HEK293 (cell line): ENCODE measurements at regions not wholly inside any gene's neighbourhood (a gene's known extent, or its start where the extent isn't known, plus 50 kb on each side); places are given as distances from the start of the nearest gene placed in this dataset.

Source experiments
- CTCF ChIA-PET: fragments of 350-600 bp; formaldehyde crosslinking; extraction: SDS; loops from one replicate; lab custom pipeline; 2021; ENCODE audit warnings: antibody characterized with exemption; lab: Yijun Ruan, JAX
- POLR2A ChIA-PET: fragments of 300-600 bp; formaldehyde crosslinking; extraction: SDS; loops from one replicate; lab custom pipeline; 2020; ENCODE audit warnings: antibody characterized with exemption, inconsistent platforms; lab: Yijun Ruan, JAX
- H3K27ac ChIP-seq: fragments of 200-500 bp; sonication (Bioruptor generic); 2 replicates; pipeline ENCODE4 v1.5.1; 2014; ENCODE audit warnings: low read depth, low read length, control low read depth, inconsistent platforms; ENCODE audit errors: extremely low read depth
- H3K36me3 ChIP-seq, 2 experiments: fragments of 200-500 bp in 1 of 2; sonication (Bioruptor generic) in 1 of 2; 1 replicate in 1 of 2; 2 replicates in 1 of 2; pipeline ENCODE4 v1.5.1; 2014 to 2017; ENCODE audit warnings: inconsistent platforms in 2 of 2, low read length in 2 of 2; ENCODE audit not compliant: control insufficient read depth in 2 of 2, insufficient read depth in 1 of 2
- H3K4me1 ChIP-seq: fragments of 200-500 bp; sonication (Bioruptor generic); 2 replicates; pipeline ENCODE4 v1.5.1; 2014; ENCODE audit warnings: mild to moderate bottlenecking, low read length, inconsistent platforms; ENCODE audit not compliant: control insufficient read depth, insufficient read depth
- H3K4me3 ChIP-seq: 2 replicates; pipeline ENCODE4 v1.5.1; 2011; ENCODE audit warnings: low read depth, mild to moderate bottlenecking, control low read depth, low read length, moderate library complexity
- H3K9me3 ChIP-seq: fragments of 200-500 bp; sonication (Bioruptor generic); 2 replicates; pipeline ENCODE4 v1.5.1; 2014; ENCODE audit warnings: low read depth, low read length, inconsistent platforms; ENCODE audit not compliant: control insufficient read depth, insufficient read depth
- FEZF1 ChIP-seq: fragments of 450-650 bp; formaldehyde crosslinking; IDR thresholded peaks from 2 replicates; pipeline ENCODE4 v1.5.1; 2016; ENCODE audit warnings: missing biosample characterization, missing genetic modification characterization
- HOXC10 ChIP-seq: sonication (generic); formaldehyde crosslinking; IDR thresholded peaks from 2 replicates; pipeline ENCODE4 v1.8.1; 2023; ENCODE audit warnings: mild to moderate bottlenecking, missing genetic modification reagents
- KLF1 ChIP-seq: fragments of 450-650 bp; formaldehyde crosslinking; IDR thresholded peaks from 2 replicates; pipeline ENCODE4 v1.5.1; 2016; ENCODE audit warnings: missing biosample characterization, missing genetic modification characterization
- ZFHX2 ChIP-seq: fragments of 450-650 bp; formaldehyde crosslinking; conservative IDR thresholded peaks from 2 replicates; pipeline ENCODE4 v1.5.1; 2016; ENCODE audit warnings: missing biosample characterization, missing genetic modification characterization
- ZIC2 ChIP-seq: fragments of 450-650 bp; formaldehyde crosslinking; IDR thresholded peaks from 2 replicates; pipeline ENCODE4 v1.5.1; 2016; ENCODE audit warnings: missing biosample characterization, missing genetic modification characterization
- ZNF16 ChIP-seq: fragments of 450-650 bp; formaldehyde crosslinking; IDR thresholded peaks from 2 replicates; pipeline ENCODE4 v1.5.1; 2016; ENCODE audit warnings: low read depth, missing biosample characterization, missing genetic modification characterization
- ZNF175 ChIP-seq: fragments of 450-650 bp; formaldehyde crosslinking; IDR thresholded peaks from 2 replicates; pipeline ENCODE4 v1.5.1; 2016; ENCODE audit warnings: missing biosample characterization, missing genetic modification characterization
- ZNF221 ChIP-seq: fragments of 450-650 bp; formaldehyde crosslinking; IDR thresholded peaks from 2 replicates; pipeline ENCODE4 v1.5.1; 2017; ENCODE audit warnings: missing biosample characterization, missing genetic modification characterization, borderline replicate concordance
- ZNF223 ChIP-seq: fragments of 450-650 bp; formaldehyde crosslinking; IDR thresholded peaks from 2 replicates; pipeline ENCODE4 v1.5.1; 2016; ENCODE audit warnings: missing biosample characterization, missing genetic modification characterization
- ZNF274 ChIP-seq, 2 experiments: fragments of 200-500 bp in 1 of 2; fragments of 450-650 bp in 1 of 2; sonication (Bioruptor generic) in 1 of 2; formaldehyde crosslinking in 1 of 2; IDR thresholded peaks; 2 replicates each; pipeline versions ENCODE4 v1.5.1 to v1.6.1; 2014 to 2016; ENCODE audit warnings: borderline replicate concordance in 1 of 2, inconsistent platforms in 1 of 2, low read length in 1 of 2, missing biosample characterization in 1 of 2, missing genetic modification characterization in 1 of 2
- ZNF391 ChIP-seq: fragments of 450-650 bp; formaldehyde crosslinking; IDR thresholded peaks from 2 replicates; pipeline ENCODE4 v1.5.1; 2016; ENCODE audit warnings: low read depth, missing biosample characterization, missing genetic modification characterization, borderline replicate concordance
- ZNF544 ChIP-seq: fragments of 450-650 bp; formaldehyde crosslinking; IDR thresholded peaks from 2 replicates; pipeline ENCODE4 v1.5.0; 2017; ENCODE audit warnings: missing biosample characterization, missing genetic modification characterization
- ZNF585B ChIP-seq: fragments of 450-650 bp; formaldehyde crosslinking; IDR thresholded peaks from 2 replicates; pipeline ENCODE4 v1.5.1; 2016; ENCODE audit warnings: missing biosample characterization, missing genetic modification characterization
- ZNF623 ChIP-seq: fragments of 450-650 bp; formaldehyde crosslinking; IDR thresholded peaks from 2 replicates; pipeline ENCODE4 v1.5.1; 2016; ENCODE audit warnings: missing biosample characterization, missing genetic modification characterization
- ZNF747 ChIP-seq: fragments of 450-650 bp; formaldehyde crosslinking; IDR thresholded peaks from 2 replicates; pipeline ENCODE4 v1.5.1; 2016; ENCODE audit warnings: missing biosample characterization, missing genetic modification characterization
- ZNF791 ChIP-seq: fragments of 450-650 bp; formaldehyde crosslinking; IDR thresholded peaks from 2 replicates; pipeline ENCODE4 v1.5.1; 2016; ENCODE audit warnings: missing biosample characterization, missing genetic modification characterization
- ZSCAN16 ChIP-seq: fragments of 450-650 bp; formaldehyde crosslinking; IDR thresholded peaks from 2 replicates; pipeline ENCODE4 v1.5.1; 2016; ENCODE audit warnings: missing biosample characterization, missing genetic modification characterization
- ZSCAN23 ChIP-seq: fragments of 450-650 bp; formaldehyde crosslinking; IDR thresholded peaks from 2 replicates; pipeline ENCODE4 v1.5.1; 2016; ENCODE audit warnings: missing biosample characterization, missing genetic modification characterization
- TF ChIP-seq, protein P1 (sequence below): fragments of 450-650 bp; formaldehyde crosslinking; IDR thresholded peaks from 2 replicates; pipeline ENCODE4 v1.5.1; 2016; ENCODE audit warnings: missing biosample characterization, missing genetic modification characterization
- TF ChIP-seq, protein P2 (sequence below): sonication (generic); formaldehyde crosslinking; IDR thresholded peaks from 2 replicates; pipeline ENCODE4 v1.8.1; 2022; ENCODE audit warnings: mild to moderate bottlenecking, moderate library complexity, missing genetic modification reagents
- TF ChIP-seq, protein P3 (sequence below): IDR thresholded peaks from 2 replicates; pipeline ENCODE4 v1.6.1; 2011; ENCODE audit warnings: mild to moderate bottlenecking, low read depth, low read length, borderline replicate concordance
- TF ChIP-seq, protein P4 (sequence below): fragments of 450-650 bp; formaldehyde crosslinking; optimal IDR thresholded peaks from 2 replicates; pipeline ENCODE3; 2016; ENCODE audit warnings: missing biosample characterization, mild to moderate bottlenecking, missing genetic modification characterization
- TF ChIP-seq, protein P5 (sequence below): fragments of 450-650 bp; formaldehyde crosslinking; IDR thresholded peaks from 2 replicates; pipeline ENCODE4 v1.5.1; 2016; ENCODE audit warnings: missing biosample characterization, missing genetic modification characterization
- TF ChIP-seq, protein P6 (sequence below): fragments of 450-650 bp; formaldehyde crosslinking; IDR thresholded peaks from 2 replicates; pipeline ENCODE4 v1.5.1; 2016; ENCODE audit warnings: missing biosample characterization, missing genetic modification characterization
- TF ChIP-seq, protein P7 (sequence below): fragments of 450-650 bp; formaldehyde crosslinking; IDR thresholded peaks from 2 replicates; pipeline ENCODE4 v1.5.1; 2017; ENCODE audit warnings: missing biosample characterization, missing genetic modification characterization

DNA sequence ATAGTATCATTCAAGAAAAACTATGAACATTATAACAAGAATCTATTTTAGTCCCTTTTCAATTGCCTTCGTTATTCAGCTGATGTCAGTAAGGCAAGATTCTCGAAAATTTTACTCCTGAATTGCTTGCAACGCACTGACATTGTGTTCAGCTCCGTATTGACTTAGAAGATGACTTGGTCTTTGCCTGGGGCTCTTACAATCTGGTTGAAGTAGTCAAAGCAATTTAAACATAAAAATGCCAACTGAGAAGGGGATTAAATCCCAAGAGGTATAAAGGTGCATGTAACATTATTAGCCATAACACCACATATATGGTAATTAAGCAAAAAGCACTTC lies 507.1 kb downstream of the CENPC start:
- H3K9me3 ChIP-seq = no peaks in the 10 kb centered on the region
- TF ChIP-seq, protein P1, sequence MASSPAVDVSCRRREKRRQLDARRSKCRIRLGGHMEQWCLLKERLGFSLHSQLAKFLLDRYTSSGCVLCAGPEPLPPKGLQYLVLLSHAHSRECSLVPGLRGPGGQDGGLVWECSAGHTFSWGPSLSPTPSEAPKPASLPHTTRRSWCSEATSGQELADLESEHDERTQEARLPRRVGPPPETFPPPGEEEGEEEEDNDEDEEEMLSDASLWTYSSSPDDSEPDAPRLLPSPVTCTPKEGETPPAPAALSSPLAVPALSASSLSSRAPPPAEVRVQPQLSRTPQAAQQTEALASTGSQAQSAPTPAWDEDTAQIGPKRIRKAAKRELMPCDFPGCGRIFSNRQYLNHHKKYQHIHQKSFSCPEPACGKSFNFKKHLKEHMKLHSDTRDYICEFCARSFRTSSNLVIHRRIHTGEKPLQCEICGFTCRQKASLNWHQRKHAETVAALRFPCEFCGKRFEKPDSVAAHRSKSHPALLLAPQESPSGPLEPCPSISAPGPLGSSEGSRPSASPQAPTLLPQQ (tag by site-specific recombination) = no peak
- TF ChIP-seq ZNF175 (tag by site-specific recombination) = no peak
- no peak for TF ChIP-seq ZNF544 (tag by site-specific recombination)
- TF ChIP-seq ZNF623 = no peak
- TF ChIP-seq, protein P2, sequence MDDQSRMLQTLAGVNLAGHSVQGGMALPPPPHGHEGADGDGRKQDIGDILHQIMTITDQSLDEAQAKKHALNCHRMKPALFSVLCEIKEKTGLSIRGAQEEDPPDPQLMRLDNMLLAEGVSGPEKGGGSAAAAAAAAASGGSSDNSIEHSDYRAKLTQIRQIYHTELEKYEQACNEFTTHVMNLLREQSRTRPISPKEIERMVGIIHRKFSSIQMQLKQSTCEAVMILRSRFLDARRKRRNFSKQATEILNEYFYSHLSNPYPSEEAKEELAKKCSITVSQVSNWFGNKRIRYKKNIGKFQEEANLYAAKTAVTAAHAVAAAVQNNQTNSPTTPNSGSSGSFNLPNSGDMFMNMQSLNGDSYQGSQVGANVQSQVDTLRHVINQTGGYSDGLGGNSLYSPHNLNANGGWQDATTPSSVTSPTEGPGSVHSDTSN (CRISPR knock-in tag) = no peak
- TF ChIP-seq, protein P3, sequence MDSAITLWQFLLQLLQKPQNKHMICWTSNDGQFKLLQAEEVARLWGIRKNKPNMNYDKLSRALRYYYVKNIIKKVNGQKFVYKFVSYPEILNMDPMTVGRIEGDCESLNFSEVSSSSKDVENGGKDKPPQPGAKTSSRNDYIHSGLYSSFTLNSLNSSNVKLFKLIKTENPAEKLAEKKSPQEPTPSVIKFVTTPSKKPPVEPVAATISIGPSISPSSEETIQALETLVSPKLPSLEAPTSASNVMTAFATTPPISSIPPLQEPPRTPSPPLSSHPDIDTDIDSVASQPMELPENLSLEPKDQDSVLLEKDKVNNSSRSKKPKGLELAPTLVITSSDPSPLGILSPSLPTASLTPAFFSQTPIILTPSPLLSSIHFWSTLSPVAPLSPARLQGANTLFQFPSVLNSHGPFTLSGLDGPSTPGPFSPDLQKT = no peak
- no peak for TF ChIP-seq HOXC10 (CRISPR knock-in tag)
- TF ChIP-seq, protein P4, sequence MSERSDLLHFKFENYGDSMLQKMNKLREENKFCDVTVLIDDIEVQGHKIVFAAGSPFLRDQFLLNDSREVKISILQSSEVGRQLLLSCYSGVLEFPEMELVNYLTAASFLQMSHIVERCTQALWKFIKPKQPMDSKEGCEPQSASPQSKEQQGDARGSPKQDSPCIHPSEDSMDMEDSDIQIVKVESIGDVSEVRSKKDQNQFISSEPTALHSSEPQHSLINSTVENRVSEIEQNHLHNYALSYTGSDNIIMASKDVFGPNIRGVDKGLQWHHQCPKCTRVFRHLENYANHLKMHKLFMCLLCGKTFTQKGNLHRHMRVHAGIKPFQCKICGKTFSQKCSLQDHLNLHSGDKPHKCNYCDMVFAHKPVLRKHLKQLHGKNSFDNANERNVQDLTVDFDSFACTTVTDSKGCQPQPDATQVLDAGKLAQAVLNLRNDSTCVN = no peak
- no peak for TF ChIP-seq ZFHX2 (tag by site-specific recombination)
- no peak for TF ChIP-seq ZNF585B (tag by site-specific recombination)
- no peak for TF ChIP-seq ZSCAN23 (tag by site-specific recombination)
- TF ChIP-seq ZNF16 (tag by site-specific recombination) = no peak
- no peak for TF ChIP-seq ZNF747 (tag by site-specific recombination)
- TF ChIP-seq, protein P5, sequence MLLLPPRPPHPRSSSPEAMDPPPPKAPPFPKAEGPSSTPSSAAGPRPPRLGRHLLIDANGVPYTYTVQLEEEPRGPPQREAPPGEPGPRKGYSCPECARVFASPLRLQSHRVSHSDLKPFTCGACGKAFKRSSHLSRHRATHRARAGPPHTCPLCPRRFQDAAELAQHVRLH (tag by site-specific recombination) = no peak
- TF ChIP-seq ZSCAN16 (tag by site-specific recombination) = no peak
- ChIA-PET CTCF (interaction anchor here (0.9 kb wide), 1 partner anchor 1530 kb away, joined by 3 read pairs; no protein-coding TSS in a partner anchor), POLR2A (no interaction called here)
- H3K4me3 ChIP-seq = no peak overlapping the region
- H3K36me3 ChIP-seq = no peaks in the 10 kb centered on the region
- no peaks in the 10 kb centered on the region for H3K4me1 ChIP-seq
- H3K27ac ChIP-seq = no peak overlapping the region

DNA sequence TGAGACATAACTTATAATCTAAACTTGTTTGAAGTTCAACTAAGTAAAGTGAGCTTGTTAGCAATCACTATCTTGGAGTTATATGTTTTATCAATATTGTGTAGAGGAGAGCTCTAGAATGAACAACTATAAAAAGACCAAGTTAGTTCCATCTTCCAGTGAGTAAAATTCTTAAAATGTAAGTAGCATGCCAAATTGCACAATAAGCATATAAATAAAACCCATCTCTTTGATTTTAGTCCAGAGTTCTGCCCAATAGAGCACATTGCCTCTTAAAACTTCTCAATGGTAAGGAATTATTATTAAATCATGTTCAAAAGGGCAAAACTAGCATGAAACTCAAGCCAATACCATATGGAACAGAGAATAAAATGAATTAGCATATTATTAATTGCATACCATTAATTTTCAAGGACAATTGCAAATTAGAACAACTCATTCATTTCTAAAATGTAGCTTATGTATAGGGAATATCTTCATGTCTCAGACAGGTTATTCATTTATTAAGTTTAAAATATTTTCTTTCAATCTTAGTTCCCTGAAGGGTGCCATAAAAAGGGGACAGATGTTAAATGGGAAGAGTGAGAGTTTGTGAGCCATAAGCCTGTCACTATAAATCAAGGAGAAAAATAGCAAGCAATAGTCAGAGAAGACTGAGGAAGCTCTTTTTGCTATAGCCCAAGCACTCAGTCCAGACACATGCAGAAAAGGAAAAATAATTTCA lies 507.6 kb downstream of the CENPC start:
- H3K27ac ChIP-seq = no peak overlapping the region
- no peaks in the 10 kb centered on the region for H3K4me1 ChIP-seq
- H3K9me3 ChIP-seq = no peaks in the 10 kb centered on the region
- no peaks in the 10 kb centered on the region for H3K36me3 ChIP-seq
- no peak overlapping the region for H3K4me3 ChIP-seq
- POLR2A ChIA-PET = no interaction called here
- CTCF ChIA-PET = interaction anchor here (0.9 kb wide), 1 partner anchor 1530 kb away, joined by 3 read pairs; no protein-coding TSS in a partner anchor
- TF ChIP-seq ZSCAN16 (tag by site-specific recombination) (no peak), FEZF1 (tag by site-specific recombination) (no peak), ZNF223 (tag by site-specific recombination) (no peak), ZNF274 (IDR thresholded peaks at IDR 0.05; ENCODE audit: low read length) (no peak), ZNF274 (tag by site-specific recombination; IDR thresholded peaks at IDR 0.05; ENCODE audit: borderline replicate concordance) (no peak), ZNF221 (tag by site-specific recombination) (no peak), ZNF791 (no peak), KLF1 (tag by site-specific recombination) (no peak), ZIC2 (tag by site-specific recombination) (no peak), ZNF391 (no peak)
- TF ChIP-seq, protein P6, sequence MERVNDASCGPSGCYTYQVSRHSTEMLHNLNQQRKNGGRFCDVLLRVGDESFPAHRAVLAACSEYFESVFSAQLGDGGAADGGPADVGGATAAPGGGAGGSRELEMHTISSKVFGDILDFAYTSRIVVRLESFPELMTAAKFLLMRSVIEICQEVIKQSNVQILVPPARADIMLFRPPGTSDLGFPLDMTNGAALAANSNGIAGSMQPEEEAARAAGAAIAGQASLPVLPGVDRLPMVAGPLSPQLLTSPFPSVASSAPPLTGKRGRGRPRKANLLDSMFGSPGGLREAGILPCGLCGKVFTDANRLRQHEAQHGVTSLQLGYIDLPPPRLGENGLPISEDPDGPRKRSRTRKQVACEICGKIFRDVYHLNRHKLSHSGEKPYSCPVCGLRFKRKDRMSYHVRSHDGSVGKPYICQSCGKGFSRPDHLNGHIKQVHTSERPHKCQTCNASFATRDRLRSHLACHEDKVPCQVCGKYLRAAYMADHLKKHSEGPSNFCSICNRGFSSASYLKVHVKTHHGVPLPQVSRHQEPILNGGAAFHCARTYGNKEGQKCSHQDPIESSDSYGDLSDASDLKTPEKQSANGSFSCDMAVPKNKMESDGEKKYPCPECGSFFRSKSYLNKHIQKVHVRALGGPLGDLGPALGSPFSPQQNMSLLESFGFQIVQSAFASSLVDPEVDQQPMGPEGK (tag by site-specific recombination) = no peak
- TF ChIP-seq, protein P7, sequence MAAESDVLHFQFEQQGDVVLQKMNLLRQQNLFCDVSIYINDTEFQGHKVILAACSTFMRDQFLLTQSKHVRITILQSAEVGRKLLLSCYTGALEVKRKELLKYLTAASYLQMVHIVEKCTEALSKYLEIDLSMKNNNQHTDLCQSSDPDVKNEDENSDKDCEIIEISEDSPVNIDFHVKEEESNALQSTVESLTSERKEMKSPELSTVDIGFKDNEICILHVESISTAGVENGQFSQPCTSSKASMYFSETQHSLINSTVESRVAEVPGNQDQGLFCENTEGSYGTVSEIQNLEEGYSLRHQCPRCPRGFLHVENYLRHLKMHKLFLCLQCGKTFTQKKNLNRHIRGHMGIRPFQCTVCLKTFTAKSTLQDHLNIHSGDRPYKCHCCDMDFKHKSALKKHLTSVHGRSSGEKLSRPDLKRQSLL = no peak
